AG20443 (cell line): ENCODE measurements at regions not wholly inside any gene's neighbourhood (a gene's known extent, or its start where the extent isn't known, plus 50 kb on each side); places are given as distances from the start of the nearest gene placed in this dataset.
"Not testable (repeated sequence)": the region's sequence is repeated elsewhere in the genome, so short reads cannot be mapped to it uniquely, and the experiment has no call there.

Experiments
- DNase-seq: peaks from one replicate; pipeline ENCODE4 v3.0.0; 2012; ENCODE audit warnings: low spot score, mixed read lengths

- no peak for DNase-seq
These were observed 361.4 kb upstream of the POU5F2 start for GRCh38 chr5:94102849-94103248.

GRCh38 chr5:94097384-94097783, 356.0 kb upstream of the POU5F2 start:
- DNase-seq = not testable (repeated sequence)

- no peak for DNase-seq
These were observed 353.5 kb upstream of the POU5F2 start for GRCh38 chr5:94094793-94095441.

- DNase-seq = no peak
These were observed 351.9 kb upstream of the POU5F2 start for GRCh38 chr5:94093300-94093699.

GRCh38 chr5:94086635-94087034, 345.2 kb upstream of the POU5F2 start:
- not testable (repeated sequence) for DNase-seq

- DNase-seq = no peak
These were observed 344.8 kb upstream of the POU5F2 start for GRCh38 chr5:94086194-94086593.

GRCh38 chr5:94082405-94082804, 341.0 kb upstream of the POU5F2 start:
- no peak for DNase-seq

GRCh38 chr5:94081088-94081487, 339.7 kb upstream of the POU5F2 start:
- no peak for DNase-seq

- DNase-seq = no peak
These were observed 339.0 kb upstream of the POU5F2 start for GRCh38 chr5:94080390-94080789.

- no peak for DNase-seq
These were observed 330.7 kb upstream of the POU5F2 start for GRCh38 chr5:94072116-94072515.

GRCh38 chr5:94066437-94067207, 325.2 kb upstream of the POU5F2 start:
- no peak for DNase-seq

- DNase-seq = no peak
These were observed 322.6 kb upstream of the POU5F2 start for GRCh38 chr5:94064025-94064424.

- DNase-seq = no peak
These were observed 316.3 kb upstream of the POU5F2 start for GRCh38 chr5:94057655-94058054.

GRCh38 chr5:94057217-94057616, 315.8 kb upstream of the POU5F2 start:
- no peak for DNase-seq

GRCh38 chr5:94049307-94049922, 308.0 kb upstream of the POU5F2 start:
- DNase-seq = not testable (repeated sequence)

GRCh38 chr5:94045839-94046782, 304.7 kb upstream of the POU5F2 start:
- no peak for DNase-seq

- DNase-seq = no peak
These were observed 301.9 kb upstream of the POU5F2 start for GRCh38 chr5:94043311-94043710.

- no peak for DNase-seq
These were observed 299.3 kb upstream of the POU5F2 start for GRCh38 chr5:94040591-94041148.

- no peak for DNase-seq
These were observed 297.7 kb upstream of the POU5F2 start for GRCh38 chr5:94039101-94039500.

GRCh38 chr5:94031631-94032030, 290.2 kb upstream of the POU5F2 start:
- DNase-seq = peak; percentile 49

- no peak for DNase-seq
These were observed 286.6 kb upstream of the POU5F2 start for GRCh38 chr5:94028001-94028400.

- DNase-seq = no peak
These were observed 285.7 kb upstream of the POU5F2 start for GRCh38 chr5:94027145-94027544.
